Stimulated activated naive CD4-positive, alpha-beta T cell (primary cell): ENCODE measurements at regions not wholly inside any gene's neighbourhood (a gene's known extent, or its start where the extent isn't known, plus 50 kb on each side); places are given as distances from the start of the nearest gene placed in this dataset.

Source experiments
- DNase-seq, 6 experiments: peaks; one replicate each; lab custom pipeline; 2025; lab: John Stamatoyannopoulos, UW

- DNase-seq, result no peak
Observed at GRCh38 chr6:6781873-6782227, 193.3 kb downstream of the LY86 start.

GRCh38 chr6:6783721-6784120 is 195.2 kb downstream of the LY86 start:
- DNase-seq, result no peak

GRCh38 chr6:6784514-6785162 is 196.1 kb downstream of the LY86 start:
- no peak for DNase-seq

- no peak for DNase-seq
Observed at GRCh38 chr6:6785163-6785521, 196.6 kb downstream of the LY86 start.

- peak in 1 of 6 experiments; percentile 11 for DNase-seq
Observed at GRCh38 chr6:6788394-6789032, 200.0 kb downstream of the LY86 start.

GRCh38 chr6:6790393-6790792 is 201.9 kb downstream of the LY86 start:
- no peak for DNase-seq

GRCh38 chr6:6790891-6791290 is 202.4 kb downstream of the LY86 start:
- no peak for DNase-seq

GRCh38 chr6:6793388-6794250 is 205.1 kb downstream of the LY86 start:
- no peak for DNase-seq

GRCh38 chr6:6795393-6795792 is 206.9 kb downstream of the LY86 start:
- no peak for DNase-seq

GRCh38 chr6:6796818-6797217 is 208.3 kb downstream of the LY86 start:
- DNase-seq, result no peak

- DNase-seq, result no peak
Observed at GRCh38 chr6:6798448-6798860, 209.9 kb downstream of the LY86 start.

- DNase-seq, result no peak
Observed at GRCh38 chr6:6801005-6801335, 212.4 kb downstream of the LY86 start.

- no peak for DNase-seq
Observed at GRCh38 chr6:6801635-6802218, 213.2 kb downstream of the LY86 start.

- no peak for DNase-seq
Observed at GRCh38 chr6:6803180-6803977, 214.9 kb downstream of the LY86 start.

GRCh38 chr6:6804843-6805615 is 216.5 kb downstream of the LY86 start:
- DNase-seq, result no peak

GRCh38 chr6:6806844-6807518 is 218.5 kb downstream of the LY86 start:
- DNase-seq, result no peak

GRCh38 chr6:6808343-6808742 is 219.8 kb downstream of the LY86 start:
- DNase-seq, result no peak

GRCh38 chr6:6808915-6809314 is 220.4 kb downstream of the LY86 start:
- no peak for DNase-seq

- DNase-seq, result peak in 1 of 6 experiments; percentile 39
Observed at GRCh38 chr6:6810727-6811126, 222.2 kb downstream of the LY86 start.

GRCh38 chr6:6811128-6812009 is 222.8 kb downstream of the LY86 start:
- DNase-seq, result peak; percentile 10 to 75 (median 49)
